Loucy (cell line): ENCODE measurements at regions not wholly inside any gene's neighbourhood (a gene's known extent, or its start where the extent isn't known, plus 50 kb on each side); places are given as distances from the start of the nearest gene placed in this dataset.

ENCODE experiments used
- EZH2phosphoT487 ChIP-seq: fragments of 200-600 bp; IDR thresholded peaks from 2 replicates; pipeline ENCODE4 v1.6.1; 2018; ENCODE audit warnings: antibody characterized with exemption, mild to moderate bottlenecking, moderate library complexity, borderline replicate concordance
- TF ChIP-seq, protein P1 (sequence below): fragments of 200-600 bp; sonication (generic); conservative IDR thresholded peaks from 2 replicates; pipeline ENCODE4 v1.5.1; 2014; ENCODE audit warnings: mild to moderate bottlenecking, antibody characterized with exemption, low read length

DNA sequence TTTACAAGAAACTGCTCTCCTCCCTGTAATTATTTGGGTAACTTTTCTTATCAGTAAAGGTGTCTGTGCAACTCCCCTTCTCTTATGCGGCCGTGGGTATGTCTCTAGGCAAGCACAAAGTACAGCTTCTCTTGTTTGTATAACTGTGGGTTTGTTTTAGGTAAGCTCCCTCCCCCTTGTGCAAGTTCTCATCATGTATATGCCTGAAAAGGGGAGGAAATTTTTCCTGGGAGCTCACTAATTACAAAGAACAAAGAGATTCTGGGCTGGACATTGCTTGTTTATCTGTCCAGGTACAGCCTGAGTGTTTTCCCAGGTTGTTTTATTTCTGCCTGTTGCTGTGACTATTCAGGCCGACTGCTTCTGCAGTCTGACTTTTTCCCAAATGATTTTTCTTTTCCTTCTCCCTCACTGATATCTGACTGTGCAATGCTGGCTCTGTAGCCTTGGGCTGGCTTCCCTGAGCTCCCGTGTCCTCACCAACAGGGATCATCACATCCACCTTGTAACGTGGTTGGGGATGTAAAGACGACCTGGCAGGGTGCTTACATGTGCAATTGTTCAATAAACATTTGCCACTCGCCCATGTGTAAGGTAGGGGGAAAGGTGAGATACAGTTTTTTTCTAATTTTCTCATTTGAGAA, 916.5 kb downstream of the AACS start:
- TF ChIP-seq, protein P1, sequence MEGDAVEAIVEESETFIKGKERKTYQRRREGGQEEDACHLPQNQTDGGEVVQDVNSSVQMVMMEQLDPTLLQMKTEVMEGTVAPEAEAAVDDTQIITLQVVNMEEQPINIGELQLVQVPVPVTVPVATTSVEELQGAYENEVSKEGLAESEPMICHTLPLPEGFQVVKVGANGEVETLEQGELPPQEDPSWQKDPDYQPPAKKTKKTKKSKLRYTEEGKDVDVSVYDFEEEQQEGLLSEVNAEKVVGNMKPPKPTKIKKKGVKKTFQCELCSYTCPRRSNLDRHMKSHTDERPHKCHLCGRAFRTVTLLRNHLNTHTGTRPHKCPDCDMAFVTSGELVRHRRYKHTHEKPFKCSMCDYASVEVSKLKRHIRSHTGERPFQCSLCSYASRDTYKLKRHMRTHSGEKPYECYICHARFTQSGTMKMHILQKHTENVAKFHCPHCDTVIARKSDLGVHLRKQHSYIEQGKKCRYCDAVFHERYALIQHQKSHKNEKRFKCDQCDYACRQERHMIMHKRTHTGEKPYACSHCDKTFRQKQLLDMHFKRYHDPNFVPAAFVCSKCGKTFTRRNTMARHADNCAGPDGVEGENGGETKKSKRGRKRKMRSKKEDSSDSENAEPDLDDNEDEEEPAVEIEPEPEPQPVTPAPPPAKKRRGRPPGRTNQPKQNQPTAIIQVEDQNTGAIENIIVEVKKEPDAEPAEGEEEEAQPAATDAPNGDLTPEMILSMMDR = no peak
- TF ChIP-seq EZH2phosphoT487 = no peak
